ENCODE measurements at regions not wholly inside any gene's neighbourhood (a gene's known extent, or its start where the extent isn't known, plus 50 kb on each side); places are given as distances from the start of the nearest gene placed in this dataset.

DNA sequence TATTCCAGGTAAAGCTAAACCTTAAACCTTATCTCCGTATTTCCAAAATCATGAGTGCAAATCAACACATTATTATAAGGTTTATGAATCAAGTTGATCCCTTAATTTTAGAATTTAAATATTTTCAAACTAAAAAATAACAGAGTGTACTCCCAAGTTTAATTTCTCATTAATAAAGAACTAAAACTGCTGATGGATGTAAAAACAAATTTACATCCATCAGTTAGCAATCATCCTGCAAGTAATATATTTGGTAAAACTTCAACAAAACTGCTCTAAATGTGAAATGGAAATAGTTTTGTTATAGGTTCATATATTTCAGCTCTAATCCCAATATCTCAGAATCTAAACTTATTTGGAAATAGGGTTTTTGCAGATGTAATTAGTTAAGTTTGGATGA lies 71.3 kb upstream of the ZNF804B start:
- Histone ChIP-seq H3K9me3 (no peaks in the 10 kb centered on the region), H3K4me3 (no peak overlapping the region), H3K27ac (no peak overlapping the region), H3K27me3 (no peaks in the 10 kb centered on the region), H3K36me3 (no peaks in the 10 kb centered on the region), H3K4me1 (peaks cover 0 to 15% (median 10%) of the 10 kb centered on the region in 3 donors)
- 98 to 100% methylated on average over 1 of the region's 1 CpG for WGBS, 2 donors
- FAIRE-seq (no peak), DNase-seq (no peak), ATAC-seq (no peak)
- no peak for TF ChIP-seq CTCF (IDR thresholded peaks at IDR 0.05)
- intact Hi-C loops (cut with DNase I), result no loop called here

- Histone ChIP-seq H3K4me3 (no peak overlapping the region), H3K27me3 (no peaks in the 10 kb centered on the region), H3K9me3 (no peaks in the 10 kb centered on the region), H3K4me1 (peaks cover 0 to 2% (median 0%) of the 10 kb centered on the region in 3 donors), H3K27ac (no peak overlapping the region), H3K36me3 (no peaks in the 10 kb centered on the region)
- no peak for TF ChIP-seq CTCF (IDR thresholded peaks at IDR 0.05)
- ATAC-seq (no peak), FAIRE-seq (no peak), DNase-seq (peak in 1 of 6 donors; percentile 64)
- intact Hi-C loops (cut with DNase I), result no loop called here
- 95 to 97% methylated on average over 27 to 30 of the region's 30 CpGs for WGBS, 2 donors
Measured at GRCh38 chr7:88686468-88687229, 72.9 kb upstream of the ZNF804B start.

- Histone ChIP-seq H3K36me3 (no peaks in the 10 kb centered on the region), H3K4me1 (no peaks in the 10 kb centered on the region), H3K9me3 (no peaks in the 10 kb centered on the region), H3K27me3 (no peaks in the 10 kb centered on the region), H3K4me3 (no peak overlapping the region), H3K27ac (no peak overlapping the region)
- DNase-seq (no peak), ATAC-seq (no peak), FAIRE-seq (no peak)
- WGBS, 2 donors, result 31 to 35% methylated on average over 2 of the region's 2 CpGs
- TF ChIP-seq CTCF (IDR thresholded peaks at IDR 0.05), result no peak
- intact Hi-C loops (cut with DNase I), result no loop called here
Measured at GRCh38 chr7:88681682-88682081, 77.8 kb upstream of the ZNF804B start.

DNA sequence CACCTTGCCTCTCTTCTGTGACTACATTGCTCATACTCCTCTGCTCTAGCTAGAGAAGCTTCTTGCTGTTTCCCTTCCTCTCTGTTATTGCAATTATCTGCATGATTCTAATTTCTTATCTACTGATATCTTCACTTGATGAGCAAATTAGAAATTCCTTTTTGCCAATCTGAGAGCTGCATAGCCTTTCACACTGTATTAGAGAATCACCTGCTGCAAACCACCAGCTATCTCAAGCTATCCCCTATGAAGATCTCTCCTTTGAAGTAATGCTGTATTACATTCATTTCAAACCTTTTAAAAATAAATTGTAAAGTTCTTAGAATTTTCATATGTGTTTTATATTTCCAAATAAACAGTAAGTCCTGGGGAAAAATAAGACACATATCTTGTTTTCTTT lies 89.0 kb upstream of the ZNF804B start:
- Histone ChIP-seq H3K4me1 (no peaks in the 10 kb centered on the region), H3K9me3 (peaks cover 0 to 3% (median 0%) of the 10 kb centered on the region in 4 donors), H3K36me3 (no peaks in the 10 kb centered on the region), H3K27ac (no peak overlapping the region), H3K27me3 (no peaks in the 10 kb centered on the region), H3K4me3 (no peak overlapping the region)
- no peak for DNase-seq
- FAIRE-seq, result no peak
- no peak for ATAC-seq
- intact Hi-C loops (cut with DNase I), result no loop called here
- no peak for TF ChIP-seq CTCF (IDR thresholded peaks at IDR 0.05)

DNA sequence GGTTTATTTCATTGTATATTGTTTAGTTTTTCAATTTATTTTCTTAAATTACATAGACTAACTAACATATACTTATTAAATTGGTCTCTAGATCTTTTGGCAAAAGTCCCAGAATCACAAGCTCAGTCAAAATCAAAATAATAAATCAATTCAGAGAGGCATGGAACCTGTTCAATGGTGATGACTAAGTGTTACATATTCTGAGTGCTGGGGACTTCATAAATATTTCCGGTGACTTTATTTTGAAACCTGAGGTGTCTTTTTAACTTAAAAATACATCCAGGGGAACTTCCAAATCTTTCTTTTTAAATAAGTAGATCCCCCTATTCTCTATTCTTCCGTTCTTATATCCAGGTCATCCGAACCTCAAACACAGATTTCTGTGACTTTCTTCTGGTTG lies 89.6 kb upstream of the ZNF804B start:
- TF ChIP-seq CTCF (IDR thresholded peaks at IDR 0.05), result no peak
- FAIRE-seq, result no peak
- H3K36me3 ChIP-seq, result no peaks in the 10 kb centered on the region
- H3K9me3 ChIP-seq, result peaks cover 0 to 3% (median 0%) of the 10 kb centered on the region in 4 donors
- no peak for DNase-seq
- ATAC-seq, result no peak
- WGBS, 2 donors, result 92 to 94% methylated on average over 3 of the region's 3 CpGs
- no peaks in the 10 kb centered on the region for H3K27me3 ChIP-seq
- intact Hi-C loops (cut with DNase I), result no loop called here
- no peaks in the 10 kb centered on the region for H3K4me1 ChIP-seq
- no peak overlapping the region for H3K4me3 ChIP-seq
- H3K27ac ChIP-seq, result no peak overlapping the region
